Prostate gland (tissue), 2 donors: ENCODE measurements at regions not wholly inside any gene's neighbourhood (a gene's known extent, or its start where the extent isn't known, plus 50 kb on each side); places are given as distances from the start of the nearest gene placed in this dataset.

Experiments
- CTCF ChIP-seq, 4 experiments: fragments of 200-600 bp in 2 of 4; fragments of 450-650 bp in 2 of 4; sonication (generic) in 2 of 4; IDR thresholded peaks; 1 replicate in 3 of 4; 2 replicates in 1 of 4; pipeline ENCODE4 v1.5.1; 2016 to 2019; ENCODE audit warnings: antibody characterized with exemption in 4 of 4, mild to moderate bottlenecking in 2 of 4, moderate library complexity in 2 of 4
- POLR2A ChIP-seq: fragments of 450-650 bp; IDR thresholded peaks from one replicate; pipeline ENCODE4 v1.6.1; 2016; ENCODE audit warnings: antibody characterized with exemption, mild to moderate bottlenecking

GRCh38 chr13:73365252-73365651 is 306.4 kb downstream of the KLF5 start:
- TF ChIP-seq CTCF (IDR thresholded peaks at IDR 0.05): no peak
- TF ChIP-seq POLR2A: no peak
